Thyroid gland (tissue), 4 donors: ENCODE measurements at regions not wholly inside any gene's neighbourhood (a gene's known extent, or its start where the extent isn't known, plus 50 kb on each side); places are given as distances from the start of the nearest gene placed in this dataset.

Experiments used
- DNase-seq, 2 donors: peaks; one replicate each; pipeline ENCODE4 v3.0.0-alpha.2; 2019
- H3K27ac ChIP-seq, 3 donors: fragments of 200-600 bp; sonication (generic); 1 replicate in 2 of 3; 2 replicates in 1 of 3; pipeline ENCODE4 v1.5.1; 2016 to 2019; ENCODE audit warnings: mild to moderate bottlenecking in 1 of 3, moderate library complexity in 1 of 3
- H3K27me3 ChIP-seq: fragments of 200-600 bp; sonication (generic); one replicate; pipeline ENCODE4 v1.5.1; 2019
- H3K36me3 ChIP-seq, 2 donors: fragments of 200-600 bp; sonication (generic); one replicate each; pipeline ENCODE4 v1.5.1; 2016 to 2019
- H3K4me1 ChIP-seq, 2 donors: fragments of 200-600 bp; sonication (generic); one replicate each; pipeline ENCODE4 v1.5.1; 2017 to 2019
- H3K4me3 ChIP-seq, 3 donors: fragments of 200-600 bp; sonication (generic); replicated peaks in 1 of 3; 1 replicate in 2 of 3; 2 replicates in 1 of 3; pipeline ENCODE4 v1.5.1; 2016; ENCODE audit warnings: mild to moderate bottlenecking in 1 of 3
- H3K9me3 ChIP-seq: fragments of 200-600 bp; sonication (generic); one replicate; pipeline ENCODE4 v1.5.1; 2017
- CTCF ChIP-seq, 6 experiments: fragments of 200-600 bp in 3 of 6; fragments of 450-650 bp in 3 of 6; sonication (generic) in 3 of 6; IDR thresholded peaks; one replicate each; pipeline ENCODE4 v1.5.1; 2016 to 2019; ENCODE audit warnings: antibody characterized with exemption in 6 of 6, mild to moderate bottlenecking in 2 of 6, inconsistent platforms in 1 of 6, moderate library complexity in 1 of 6
- POLR2A ChIP-seq, 2 donors: fragments of 450-650 bp; IDR thresholded peaks; one replicate each; pipeline ENCODE4 v1.6.1; 2017; ENCODE audit warnings: antibody characterized with exemption in 2 of 2, mild to moderate bottlenecking in 2 of 2, moderate library complexity in 1 of 2
- WGBS, 2 donors: methylation state at CpG; one replicate each; pipeline ENCODE4 v1.1.5; 2017; 5-methylcytosine and 5-hydroxymethylcytosine counted together
- intact Hi-C: fragments of 100-400 bp; cut with DNase I; formaldehyde crosslinking; loops from one replicate; pipeline ENCODE4 v1.15.1; 2023

GRCh38 chr7:35348611-35349400 lies 94.9 kb upstream of the TBX20 start:
- 86 to 87% methylated on average over 10 of the region's 10 CpGs for WGBS, 2 donors
- TF ChIP-seq POLR2A (IDR thresholded peaks at IDR 0.05), result no peak
- TF ChIP-seq CTCF (IDR thresholded peaks at IDR 0.05), result no peak
- Histone ChIP-seq H3K27me3 (no peaks in the 10 kb centered on the region), H3K27ac (no peak overlapping the region), H3K9me3 (no peaks in the 10 kb centered on the region), H3K4me3 (no peak overlapping the region), H3K36me3 (no peaks in the 10 kb centered on the region), H3K4me1 (no peaks in the 10 kb centered on the region)
- intact Hi-C loops, result no loop called here
- no peak for DNase-seq

GRCh38 chr7:35342786-35343185 lies 88.9 kb upstream of the TBX20 start:
- Histone ChIP-seq H3K36me3 (no peaks in the 10 kb centered on the region), H3K4me3 (no peak overlapping the region), H3K27ac (no peak overlapping the region), H3K27me3 (no peaks in the 10 kb centered on the region), H3K9me3 (no peaks in the 10 kb centered on the region), H3K4me1 (no peaks in the 10 kb centered on the region)
- 90 to 94% methylated on average over 3 of the region's 3 CpGs for WGBS, 2 donors
- no peak for TF ChIP-seq CTCF (IDR thresholded peaks at IDR 0.05)
- no peak for TF ChIP-seq POLR2A (IDR thresholded peaks at IDR 0.05)
- no peak for DNase-seq
- intact Hi-C loops, result no loop called here

GRCh38 chr7:35339811-35340210 lies 85.9 kb upstream of the TBX20 start:
- TF ChIP-seq CTCF (IDR thresholded peaks at IDR 0.05) (no peak), POLR2A (IDR thresholded peaks at IDR 0.05) (no peak)
- no peaks in the 10 kb centered on the region for H3K36me3 ChIP-seq
- no peak for DNase-seq
- H3K27me3 ChIP-seq, result no peaks in the 10 kb centered on the region
- H3K27ac ChIP-seq, result no peak overlapping the region
- H3K4me1 ChIP-seq, result no peaks in the 10 kb centered on the region
- intact Hi-C loops, result no loop called here
- H3K9me3 ChIP-seq, result no peaks in the 10 kb centered on the region
- H3K4me3 ChIP-seq, result no peak overlapping the region
- WGBS, 2 donors, result 89 to 93% methylated on average over 6 of the region's 6 CpGs

GRCh38 chr7:35336444-35336843 lies 82.5 kb upstream of the TBX20 start:
- intact Hi-C loops, result no loop called here

More at GRCh38 chr7:35336444-35336843, 82.5 kb upstream of the TBX20 start:
- TF ChIP-seq CTCF (IDR thresholded peaks at IDR 0.05) (no peak), POLR2A (IDR thresholded peaks at IDR 0.05) (no peak)
- no peak for DNase-seq
- Histone ChIP-seq H3K27me3 (no peaks in the 10 kb centered on the region), H3K4me3 (no peak overlapping the region), H3K36me3 (no peaks in the 10 kb centered on the region), H3K4me1 (no peaks in the 10 kb centered on the region), H3K27ac (no peak overlapping the region), H3K9me3 (no peaks in the 10 kb centered on the region)
- WGBS, 2 donors, result 48 to 53% methylated on average over 6 of the region's 6 CpGs
